GDM1 (cell line): ENCODE measurements at regions not wholly inside any gene's neighbourhood (a gene's known extent, or its start where the extent isn't known, plus 50 kb on each side); places are given as distances from the start of the nearest gene placed in this dataset.

Experiments used
- DNase-seq: peaks from one replicate; lab custom pipeline; 2025; lab: John Stamatoyannopoulos, UW

DNA sequence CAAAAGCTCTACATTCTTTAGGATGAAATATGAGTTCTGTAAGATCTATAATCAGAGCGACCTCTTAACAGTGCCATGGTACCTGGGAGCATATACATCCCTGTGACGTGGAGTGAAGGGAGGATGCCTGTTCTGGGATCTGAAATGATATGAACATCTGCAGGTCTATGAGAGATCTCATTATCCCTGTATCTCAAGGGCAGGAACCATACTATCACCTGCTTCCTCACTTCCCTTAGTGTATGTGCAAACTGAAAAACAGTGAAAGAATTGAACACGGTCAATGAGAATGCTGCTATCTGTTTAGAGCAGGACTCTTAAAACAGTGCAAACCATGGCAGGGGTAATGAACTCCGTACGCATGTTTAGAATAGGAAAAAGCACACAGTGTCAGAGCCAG, 364.0 kb downstream of the LPIN1 start:
- no peak for DNase-seq

GRCh38 chr2:12113412-12113811, 367.0 kb downstream of the LPIN1 start:
- DNase-seq, result no peak

- DNase-seq, result no peak
These were observed 368.4 kb downstream of the LPIN1 start for GRCh38 chr2:12114816-12115215.

- no peak for DNase-seq
These were observed 369.9 kb downstream of the LPIN1 start for GRCh38 chr2:12116228-12116750.

DNA sequence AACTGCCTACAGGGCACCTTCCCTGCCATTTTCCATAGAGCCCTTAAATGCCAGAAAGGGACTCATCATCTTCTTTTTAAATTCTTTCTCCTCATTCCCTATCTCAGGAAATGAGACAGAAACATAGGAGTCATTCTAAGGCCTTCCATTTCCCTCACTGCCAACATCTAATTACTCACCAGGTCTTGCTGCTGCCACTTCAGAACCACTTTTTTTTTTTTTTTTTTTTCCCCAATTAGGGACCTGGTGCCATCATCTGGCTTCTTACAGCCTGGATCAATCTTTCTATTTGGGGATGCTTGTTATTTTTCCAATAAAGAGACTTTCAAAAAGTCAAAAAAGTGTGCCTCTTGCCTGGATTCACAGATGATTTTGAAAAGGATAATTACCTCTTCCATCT, 373.4 kb downstream of the LPIN1 start:
- DNase-seq, result no peak

DNA sequence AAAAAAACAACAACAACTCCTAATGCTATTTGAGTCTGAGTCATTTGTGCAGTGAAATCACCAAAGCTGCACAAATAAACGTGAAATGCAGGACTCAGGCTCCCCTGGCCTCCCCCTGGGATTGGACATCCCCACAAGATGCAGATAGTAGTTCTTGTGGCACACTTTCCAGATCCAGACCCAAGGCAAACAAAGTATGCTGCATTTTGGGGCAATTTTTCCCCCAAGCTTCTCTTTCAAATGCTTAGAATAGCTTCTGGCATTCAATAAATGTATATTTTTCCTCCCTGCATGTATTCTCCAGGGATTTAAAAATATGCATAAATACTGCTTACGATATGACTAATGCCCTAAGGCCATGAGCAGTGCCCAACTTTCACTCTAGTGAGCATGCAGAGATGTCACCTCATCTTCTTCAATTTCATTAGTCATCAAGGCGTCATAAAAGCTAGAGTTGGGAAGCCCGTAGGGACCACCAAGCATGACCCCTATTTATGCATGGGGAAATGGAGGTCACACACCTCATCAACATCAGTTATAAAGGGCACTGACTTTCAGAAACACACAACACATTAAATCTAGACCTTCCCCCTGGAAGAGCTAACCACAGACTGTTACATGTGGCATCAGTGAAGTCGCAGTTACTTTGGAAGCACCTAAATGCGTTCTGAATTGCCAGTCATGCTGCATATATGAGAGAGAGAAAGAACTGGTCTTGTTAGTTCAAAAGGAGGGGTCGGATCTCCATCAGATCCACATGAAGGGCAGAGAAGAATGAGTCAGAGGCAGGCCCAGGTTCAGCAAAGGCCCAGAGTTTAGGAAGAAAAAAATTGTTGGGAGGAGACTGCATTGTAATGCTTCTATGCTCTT, 374.1 kb downstream of the LPIN1 start:
- no peak for DNase-seq

DNA sequence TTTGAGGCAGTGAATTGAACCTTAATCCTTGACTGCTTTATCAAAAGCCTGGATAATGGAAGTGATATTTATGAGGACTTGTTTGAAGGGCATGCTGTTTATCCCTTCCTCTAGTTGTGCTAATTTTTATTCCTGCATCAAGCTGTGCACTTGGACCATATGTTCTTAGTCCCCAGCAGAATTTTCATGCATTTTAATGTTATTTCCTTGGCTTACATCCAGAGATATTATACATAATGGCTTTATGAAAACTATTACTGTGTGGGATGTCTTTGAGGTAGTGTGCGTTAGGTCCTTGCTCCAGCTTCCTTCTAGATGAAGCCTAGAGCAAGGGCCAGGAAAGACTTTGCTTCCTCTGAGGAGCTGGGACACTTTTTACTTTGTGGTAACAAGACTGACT, 378.4 kb downstream of the LPIN1 start:
- DNase-seq, result no peak

GRCh38 chr2:12126318-12126717, 379.9 kb downstream of the LPIN1 start:
- no peak for DNase-seq

DNA sequence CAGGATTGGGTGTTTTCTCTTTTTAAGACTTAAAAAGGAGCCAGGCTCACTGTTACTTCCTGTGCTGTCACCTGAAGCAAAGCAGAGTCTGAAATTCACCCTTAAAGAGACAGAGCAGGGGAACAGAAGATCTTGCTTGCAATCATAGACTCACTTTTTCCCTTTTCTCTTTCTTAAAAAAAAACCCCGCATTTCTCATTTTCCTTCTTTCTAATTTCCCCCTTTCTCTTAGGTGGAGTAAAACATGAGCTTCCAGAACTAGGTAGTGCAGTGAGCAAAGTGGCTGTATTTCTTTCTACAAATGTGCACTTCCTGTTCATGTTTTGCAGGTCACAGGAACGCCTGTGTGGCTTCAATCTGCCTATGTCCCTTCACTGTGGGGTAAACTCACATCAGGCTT, 381.2 kb downstream of the LPIN1 start:
- DNase-seq, result no peak

DNA sequence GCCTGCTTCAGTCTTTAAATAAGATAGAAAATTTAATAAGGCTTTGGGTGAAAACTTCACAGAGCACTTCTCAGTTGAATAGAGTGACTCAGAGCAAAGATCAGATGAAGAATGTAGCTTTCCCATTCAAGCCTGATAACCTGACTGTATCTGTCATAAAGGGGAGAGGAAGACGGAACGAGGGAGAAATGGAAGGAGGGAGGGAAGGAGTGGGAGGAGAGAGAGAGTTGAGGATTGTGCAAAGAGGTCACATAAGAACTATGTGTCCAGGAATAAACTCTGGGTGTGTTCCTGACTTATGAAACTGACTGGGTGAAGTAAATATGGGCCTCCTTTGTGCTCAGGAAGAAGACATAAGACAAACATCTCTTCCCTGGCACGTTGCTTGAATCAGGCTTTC, 385.5 kb downstream of the LPIN1 start:
- DNase-seq, result no peak

- no peak for DNase-seq
These were observed 395.3 kb downstream of the LPIN1 start for GRCh38 chr2:12141618-12142258.

DNA sequence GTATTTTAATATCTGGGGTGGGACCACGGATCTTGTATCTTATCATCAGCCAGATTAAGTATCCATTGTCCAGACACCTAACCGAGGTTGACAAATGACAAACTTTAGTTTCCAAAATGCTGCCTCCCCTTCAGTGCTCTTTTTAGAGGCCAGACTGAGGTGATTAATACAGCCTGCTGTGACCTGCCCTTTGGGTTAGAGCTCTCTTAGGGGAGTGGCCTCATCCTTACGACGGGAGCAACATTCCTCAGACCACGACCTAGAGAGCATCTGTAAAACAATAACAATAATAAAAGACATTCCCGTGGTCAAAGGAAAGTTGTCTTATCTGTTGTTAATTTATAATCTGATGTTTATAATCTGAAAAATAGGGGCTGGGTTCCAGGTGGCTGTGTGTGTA, 405.3 kb downstream of the LPIN1 start:
- no peak for DNase-seq

- DNase-seq, result no peak
These were observed 406.5 kb downstream of the LPIN1 start for GRCh38 chr2:12152888-12153287.

- no peak for DNase-seq
These were observed 409.0 kb downstream of the LPIN1 start for GRCh38 chr2:12155303-12156051.

- DNase-seq, result no peak
These were observed 409.9 kb downstream of the LPIN1 start for GRCh38 chr2:12156349-12156748.

DNA sequence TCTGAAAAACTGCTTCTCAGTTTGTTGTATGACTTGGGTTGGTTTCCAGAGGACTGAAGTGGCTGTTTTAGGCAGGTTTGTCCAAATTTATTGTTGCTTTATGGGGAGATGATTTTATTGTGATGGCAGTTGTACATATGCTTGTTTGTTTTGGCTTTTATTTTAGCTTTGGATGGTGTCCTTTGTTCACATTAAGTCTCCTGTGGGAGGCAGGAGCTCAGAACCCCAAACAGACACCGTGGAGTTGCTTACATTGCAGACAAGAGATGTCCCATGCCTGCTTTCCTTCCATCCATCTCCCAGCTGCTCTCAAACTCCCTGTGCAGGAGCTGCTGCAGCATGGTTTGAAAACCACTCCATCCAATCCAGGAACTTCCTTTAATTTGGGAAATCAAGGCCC, 414.7 kb downstream of the LPIN1 start:
- DNase-seq, result no peak

DNA sequence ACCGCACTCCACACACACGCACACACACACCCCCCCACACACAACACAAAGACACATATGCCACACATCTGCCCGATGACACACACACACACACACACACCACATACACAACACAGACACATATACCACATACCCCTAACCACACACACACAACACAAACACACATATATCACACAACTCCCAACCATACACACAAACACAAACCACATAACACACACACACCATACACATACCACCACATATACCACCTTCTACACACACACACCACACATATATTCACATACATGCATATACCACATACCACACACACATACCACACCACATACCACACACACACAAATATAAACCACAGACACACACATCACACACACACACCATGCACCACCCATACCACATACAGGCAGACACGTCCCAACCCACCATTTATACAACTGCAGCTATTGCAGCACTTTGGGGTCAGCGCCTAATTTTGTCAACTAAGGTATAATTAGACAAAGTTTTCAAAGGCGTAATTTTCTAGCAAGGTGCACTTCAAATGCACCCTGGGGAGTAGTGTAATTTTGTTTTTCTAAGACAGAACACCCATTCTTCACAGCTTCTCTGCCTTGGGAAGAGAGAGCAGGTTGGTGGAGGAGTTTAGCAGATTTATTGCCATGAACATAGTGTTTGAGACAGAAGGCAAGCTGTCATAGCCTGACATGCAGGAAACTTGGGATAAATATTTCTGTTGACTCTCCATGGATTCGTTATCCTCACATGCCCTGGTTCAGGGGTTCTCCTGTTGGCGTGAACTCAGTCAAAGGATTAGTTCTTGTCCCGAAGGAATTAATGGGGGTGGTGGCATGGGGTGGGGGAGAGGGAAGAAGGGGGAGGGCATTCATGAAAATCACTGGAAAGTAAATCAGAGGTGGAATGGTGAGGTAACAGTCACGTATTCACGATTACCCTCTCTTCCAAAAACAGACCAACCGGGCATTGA, 416.1 kb downstream of the LPIN1 start:
- DNase-seq, result no peak

- DNase-seq, result no peak
These were observed 417.4 kb downstream of the LPIN1 start for GRCh38 chr2:12163866-12164265.

DNA sequence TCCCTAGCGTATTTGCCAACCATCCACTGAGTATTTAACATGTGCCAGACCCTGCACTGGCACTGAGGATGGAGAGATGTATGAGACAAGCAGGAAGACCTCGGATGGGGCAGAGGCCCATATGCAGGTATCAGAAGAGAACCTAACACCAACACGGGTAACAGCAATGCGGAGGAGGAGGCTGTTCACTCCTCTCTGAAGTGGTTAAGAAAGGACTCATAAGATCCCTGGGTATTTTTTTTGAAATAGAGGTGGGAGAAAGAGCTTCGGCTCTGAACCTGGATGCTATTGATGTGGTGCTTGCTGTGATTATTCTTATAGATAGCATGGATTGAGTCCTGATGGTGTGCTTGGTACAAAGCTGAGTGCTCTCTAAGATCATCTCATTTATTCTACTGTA, 418.3 kb downstream of the LPIN1 start:
- DNase-seq, result no peak

- no peak for DNase-seq
These were observed 421.3 kb downstream of the LPIN1 start for GRCh38 chr2:12167525-12168317.

DNA sequence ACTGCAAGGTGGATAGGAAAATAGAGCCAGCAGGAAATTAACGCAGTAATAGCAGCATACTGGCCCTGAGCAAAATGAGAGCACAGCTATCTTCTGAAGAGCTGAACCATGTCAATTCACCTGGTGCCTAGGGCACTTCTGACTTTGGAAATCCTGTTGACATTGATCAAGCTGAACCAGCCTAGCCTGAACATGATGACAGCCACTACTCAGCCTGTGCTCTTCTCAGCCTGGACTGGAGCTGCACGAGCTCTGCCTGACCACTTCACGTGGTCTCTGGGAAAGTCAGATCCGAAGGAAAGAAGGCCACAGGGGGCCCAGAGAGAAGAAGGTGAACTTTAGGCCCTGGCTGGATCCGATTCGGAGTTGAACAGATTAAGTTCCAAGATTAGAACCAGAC, 421.9 kb downstream of the LPIN1 start:
- DNase-seq, result no peak
